Neuronal stem cell (in vitro differentiated cells): ENCODE measurements at regions not wholly inside any gene's neighbourhood (a gene's known extent, or its start where the extent isn't known, plus 50 kb on each side); places are given as distances from the start of the nearest gene placed in this dataset.
"Not testable (repeated sequence)": the region's sequence is repeated elsewhere in the genome, so short reads cannot be mapped to it uniquely, and the experiment has no call there.

Experiments used
- DNase-seq: peaks from one replicate; pipeline ENCODE4 v3.0.0-alpha.2; 2013; ENCODE audit warnings: low spot score
- H2AFZ ChIP-seq: one replicate; pipeline ENCODE4 v1.6.1; 2013; ENCODE audit warnings: mild to moderate bottlenecking, low read length, inconsistent platforms
- H2AK5ac ChIP-seq: 2 replicates; pipeline ENCODE4 v1.6.1; 2013; ENCODE audit warnings: low read depth, mild to moderate bottlenecking, inconsistent platforms, low read length, moderate library complexity, mixed read lengths
- H2BK120ac ChIP-seq: 2 replicates; pipeline ENCODE4 v1.6.1; 2013; ENCODE audit warnings: low read depth, mild to moderate bottlenecking, inconsistent platforms, low read length, moderate library complexity, mixed read lengths
- H2BK12ac ChIP-seq: one replicate; pipeline ENCODE4 v1.6.1; 2013; ENCODE audit warnings: low read length, inconsistent platforms
- H2BK15ac ChIP-seq: 2 replicates; pipeline ENCODE4 v1.6.1; 2013; ENCODE audit warnings: mild to moderate bottlenecking, low read length, inconsistent platforms, mixed read lengths
- H2BK5ac ChIP-seq: one replicate; pipeline ENCODE4 v1.6.1; 2013; ENCODE audit warnings: inconsistent platforms, mild to moderate bottlenecking, low read length, moderate library complexity
- H3K14ac ChIP-seq: one replicate; pipeline ENCODE4 v1.6.1; 2013; ENCODE audit warnings: low read length, inconsistent platforms
- H3K18ac ChIP-seq: 2 replicates; pipeline ENCODE4 v1.6.1; 2013; ENCODE audit warnings: low read length, inconsistent platforms
- H3K23ac ChIP-seq: 2 replicates; pipeline ENCODE4 v1.6.1; 2013; ENCODE audit warnings: low read depth, mild to moderate bottlenecking, mixed read lengths, low read length, inconsistent platforms; ENCODE audit not compliant: poor library complexity
- H3K27ac ChIP-seq: replicated peaks from 3 replicates; pipeline ENCODE4 v1.5.1; 2013; ENCODE audit warnings: low read length, inconsistent platforms
- H3K27me3 ChIP-seq, 3 experiments: 2 replicates each; pipeline ENCODE4 v1.6.1; 2013; ENCODE audit warnings: low read length in 3 of 3, mild to moderate bottlenecking in 2 of 3, inconsistent platforms in 1 of 3, low read depth in 1 of 3, mixed read lengths in 1 of 3, moderate library complexity in 1 of 3; ENCODE audit not compliant: control insufficient read depth in 3 of 3, insufficient read depth in 3 of 3
- H3K36me3 ChIP-seq, 2 donors: replicated peaks in 1 of 2; 2 replicates each; pipeline ENCODE4 v1.6.1; 2013; ENCODE audit warnings: low read length in 2 of 2; ENCODE audit not compliant: control insufficient read depth in 2 of 2, insufficient read depth in 2 of 2
- H3K4ac ChIP-seq: 2 replicates; pipeline ENCODE4 v1.6.1; 2013; ENCODE audit warnings: inconsistent platforms, mild to moderate bottlenecking, low read length, moderate library complexity
- H3K4me1 ChIP-seq, 2 donors: 1 replicate in 1 of 2; 2 replicates in 1 of 2; pipeline ENCODE4 v1.6.1; 2013; ENCODE audit warnings: low read length in 2 of 2, low read depth in 1 of 2; ENCODE audit not compliant: control insufficient read depth in 2 of 2, insufficient read depth in 1 of 2
- H3K4me2 ChIP-seq: one replicate; pipeline ENCODE4 v1.6.1; 2013; ENCODE audit warnings: mild to moderate bottlenecking, low read length, inconsistent platforms; ENCODE audit not compliant: insufficient read depth, poor library complexity, severe bottlenecking
- H3K4me3 ChIP-seq, 2 donors: 2 replicates each; pipeline ENCODE4 v1.5.1; 2013; ENCODE audit warnings: low read length in 2 of 2, mild to moderate bottlenecking in 2 of 2, inconsistent platforms in 1 of 2, moderate library complexity in 1 of 2
- H3K79me1 ChIP-seq: one replicate; pipeline ENCODE4 v1.6.1; 2013; ENCODE audit warnings: low read depth, mild to moderate bottlenecking, inconsistent platforms, low read length, moderate library complexity
- H3K9ac ChIP-seq: one replicate; pipeline ENCODE4 v1.6.1; 2013; ENCODE audit warnings: mild to moderate bottlenecking, low read depth, low read length, inconsistent platforms; ENCODE audit not compliant: poor library complexity
- H3K9me3 ChIP-seq, 2 donors: replicated peaks in 1 of 2; 2 replicates each; pipeline versions ENCODE3 to v1.6.1; 2013; ENCODE audit warnings: low read length in 2 of 2, mild to moderate bottlenecking in 2 of 2, inconsistent platforms in 1 of 2, low read depth in 1 of 2, mixed read lengths in 1 of 2, moderate library complexity in 1 of 2; ENCODE audit not compliant: control insufficient read depth in 2 of 2, insufficient read depth in 1 of 2
- H4K8ac ChIP-seq: one replicate; pipeline ENCODE4 v1.6.1; 2013; ENCODE audit warnings: low read depth, mild to moderate bottlenecking, inconsistent platforms, low read length, moderate library complexity
- H4K91ac ChIP-seq: one replicate; pipeline ENCODE4 v1.6.1; 2013; ENCODE audit warnings: low read length, low read depth, mild to moderate bottlenecking, inconsistent platforms; ENCODE audit not compliant: poor library complexity
- WGBS, 2 donors: extraction: QIAGEN DNeasy Blood & Tissue Kit; methylation state at CpG; one replicate each; pipeline ENCODE4 v1.1.7; 2013; ENCODE audit warnings: missing lambda C conversion rate in 2 of 2, mixed read lengths in 1 of 2; ENCODE audit not compliant: insufficient read length in 2 of 2, insufficient replicate concordance in 1 of 2; ENCODE audit errors: extremely low coverage in 2 of 2; 5-methylcytosine and 5-hydroxymethylcytosine counted together

DNA sequence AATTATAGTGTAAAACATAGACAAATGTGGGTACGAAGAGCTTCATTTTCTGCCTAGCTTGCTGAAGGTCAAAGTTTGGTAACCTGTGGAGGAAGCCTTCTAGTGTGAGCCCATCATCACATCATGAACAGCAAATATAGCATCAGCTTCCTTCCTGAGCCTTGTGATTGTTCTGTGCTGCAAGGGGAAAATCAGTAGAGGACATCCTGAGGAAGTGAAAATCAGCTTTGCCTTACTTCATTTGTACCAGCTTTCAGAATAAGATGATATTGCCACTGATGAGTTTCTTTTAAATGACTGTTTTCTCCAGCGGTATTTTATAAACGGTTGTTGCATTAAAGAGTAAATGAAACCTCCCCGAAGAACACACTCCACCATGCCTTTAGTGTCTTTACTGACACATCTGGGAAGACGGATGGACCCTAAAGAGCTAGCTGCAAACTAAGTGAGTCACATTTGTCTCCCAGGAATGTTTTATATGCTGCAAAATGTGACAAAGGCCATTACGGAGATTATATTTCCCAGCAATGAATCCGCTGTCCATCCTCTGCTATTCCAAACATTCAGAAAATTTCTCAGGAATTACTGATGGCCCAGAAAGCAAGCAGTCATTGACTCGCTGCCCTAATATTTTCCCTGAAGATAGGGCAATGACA lies 1272.8 kb downstream of the SUCLG1 start:
- H2BK15ac ChIP-seq = no peak overlapping the region
- H3K4me1 ChIP-seq = no peaks in the 10 kb centered on the region
- no peak overlapping the region for H3K4ac ChIP-seq
- H2BK5ac ChIP-seq = no peak overlapping the region
- H2AK5ac ChIP-seq = no peak overlapping the region
- H2BK12ac ChIP-seq = no peak overlapping the region
- H2AFZ ChIP-seq = peak overlapping the region; percentile 5
- H3K9me3 ChIP-seq = no peaks in the 10 kb centered on the region
- H3K23ac ChIP-seq = no peak overlapping the region
- WGBS, 2 donors = no CpG with 5 or more reads among the region's 8 CpGs
- H3K4me3 ChIP-seq = no peak overlapping the region
- H3K27ac ChIP-seq = no peak overlapping the region
- no peak overlapping the region for H3K9ac ChIP-seq
- no peaks in the 10 kb centered on the region for H3K36me3 ChIP-seq
- no peak for DNase-seq
- no peak overlapping the region for H2BK120ac ChIP-seq
- no peak overlapping the region for H3K4me2 ChIP-seq
- no peaks in the 10 kb centered on the region for H3K27me3 ChIP-seq
- H4K91ac ChIP-seq = no peak overlapping the region
- H3K14ac ChIP-seq = no peak overlapping the region
- no peak overlapping the region for H3K18ac ChIP-seq
- no peak overlapping the region for H4K8ac ChIP-seq
- no peaks in the 10 kb centered on the region for H3K79me1 ChIP-seq

DNA sequence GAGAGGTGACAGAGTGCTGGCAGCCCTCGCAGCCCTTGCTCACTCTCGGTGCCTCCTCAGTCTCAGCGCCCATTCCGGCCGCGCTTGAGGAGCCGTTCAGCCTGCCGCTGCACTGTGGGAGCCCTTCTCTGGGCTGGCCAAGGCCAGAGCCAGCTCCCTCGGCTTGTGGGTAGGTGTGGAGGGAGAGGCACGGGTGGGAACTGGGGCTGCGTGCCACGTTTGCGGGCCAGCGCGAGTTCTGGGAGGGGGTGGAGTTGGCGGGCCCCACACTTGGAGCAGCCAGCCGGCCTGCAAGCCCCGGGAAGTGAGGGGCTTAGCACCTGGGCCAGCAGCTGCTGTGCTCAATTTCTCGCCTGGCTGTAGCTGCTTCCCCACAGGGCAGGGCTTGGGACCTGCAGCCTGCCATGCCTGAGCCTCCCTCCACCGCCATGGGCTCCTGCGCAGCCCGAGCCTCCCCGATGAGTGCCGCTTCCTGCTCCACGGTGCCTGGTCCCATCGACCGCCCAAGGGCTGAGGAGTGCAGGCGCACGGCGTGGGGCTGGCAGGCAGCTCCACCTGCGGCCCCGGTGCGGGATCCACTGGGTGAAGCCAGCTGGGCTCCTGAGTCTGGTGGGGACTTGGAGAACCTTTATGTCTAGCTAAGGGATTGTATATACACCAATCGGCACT lies 1278.1 kb downstream of the SUCLG1 start:
- not testable (repeated sequence) for H3K14ac ChIP-seq, H4K91ac ChIP-seq, H2BK12ac ChIP-seq, H3K79me1 ChIP-seq, DNase-seq, H3K9ac ChIP-seq, H3K9me3 ChIP-seq, H3K4me2 ChIP-seq, H2BK15ac ChIP-seq, H3K36me3 ChIP-seq, H3K18ac ChIP-seq, H3K27me3 ChIP-seq, H2BK120ac ChIP-seq, H3K4ac ChIP-seq, H3K4me1 ChIP-seq, H2AFZ ChIP-seq, H2BK5ac ChIP-seq, H3K27ac ChIP-seq, H4K8ac ChIP-seq, H2AK5ac ChIP-seq
- Histone ChIP-seq H3K23ac (peak overlapping the region; percentile 20), H3K4me3 (peak overlapping the region in 1 of 2 donors; percentile 41)
- WGBS, 2 donors = no CpG with 5 or more reads among the region's 34 CpGs

DNA sequence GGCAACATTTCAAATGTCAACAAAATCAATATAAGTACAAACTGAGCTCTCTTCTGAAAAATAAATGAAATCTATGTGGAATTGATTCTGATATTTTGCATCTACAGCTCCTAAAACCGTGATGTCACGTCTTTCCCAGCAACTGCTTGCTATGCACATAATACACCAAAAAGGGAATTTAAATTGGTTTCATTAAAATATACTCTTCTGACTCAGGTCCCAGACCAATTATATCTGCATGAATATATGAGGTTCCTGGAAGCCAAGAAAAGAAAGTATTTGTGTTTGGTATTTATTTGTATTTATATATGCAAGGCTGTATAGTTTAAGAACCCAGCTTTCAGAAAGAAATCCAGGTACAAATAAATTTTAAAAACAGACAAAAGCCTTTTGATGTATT lies 1282.5 kb downstream of the SUCLG1 start:
- Histone ChIP-seq H2BK120ac (no peak overlapping the region), H3K4ac (no peak overlapping the region), H3K9ac (no peak overlapping the region), H4K8ac (no peak overlapping the region), H2BK12ac (no peak overlapping the region), H3K4me2 (no peak overlapping the region), H3K23ac (no peak overlapping the region), H3K79me1 (no peaks in the 10 kb centered on the region), H4K91ac (no peak overlapping the region), H3K4me1 (peaks cover 0 to 11% of the 10 kb centered on the region in 2 donors), H3K36me3 (no peaks in the 10 kb centered on the region), H3K14ac (no peak overlapping the region), H2AFZ (no peak overlapping the region), H2BK15ac (no peak overlapping the region), H3K4me3 (no peak overlapping the region), H2AK5ac (no peak overlapping the region), H3K27ac (no peak overlapping the region), H3K27me3 (no peaks in the 10 kb centered on the region), H3K18ac (no peak overlapping the region), H2BK5ac (no peak overlapping the region), H3K9me3 (peaks cover 0 to 4% of the 10 kb centered on the region in 2 donors)
- no peak for DNase-seq
- no CpG with 5 or more reads among the region's 2 CpGs for WGBS, 2 donors

DNA sequence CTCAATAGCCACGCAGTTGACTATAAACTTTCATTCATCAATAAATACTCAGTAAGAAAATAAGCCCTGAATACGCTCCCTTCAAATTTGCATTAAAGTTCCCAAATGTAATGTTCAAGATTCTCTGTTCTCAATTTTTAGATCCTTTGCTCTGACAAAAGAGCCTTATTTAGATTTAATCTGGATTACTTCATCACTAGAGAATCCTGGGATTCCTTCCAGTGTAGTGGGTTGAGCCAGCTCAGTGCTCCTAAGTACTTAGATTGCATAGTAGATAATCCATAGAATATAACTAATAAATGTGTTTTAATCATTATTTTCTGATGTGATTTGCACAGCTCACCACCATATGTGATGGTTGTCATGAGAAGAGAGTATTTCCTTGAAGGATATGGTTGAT lies 1286.2 kb downstream of the SUCLG1 start:
- Histone ChIP-seq H2BK12ac (no peak overlapping the region), H3K18ac (no peak overlapping the region), H3K27ac (no peak overlapping the region), H3K4me2 (no peak overlapping the region), H4K91ac (no peak overlapping the region), H4K8ac (no peak overlapping the region), H2BK120ac (no peak overlapping the region), H2BK15ac (no peak overlapping the region), H2BK5ac (no peak overlapping the region), H3K4me1 (peaks cover 0 to 11% of the 10 kb centered on the region in 2 donors), H3K9me3 (peaks cover 0 to 4% of the 10 kb centered on the region in 2 donors), H3K9ac (no peak overlapping the region), H3K27me3 (no peaks in the 10 kb centered on the region), H3K4me3 (no peak overlapping the region), H2AK5ac (no peak overlapping the region), H3K23ac (no peak overlapping the region), H3K4ac (no peak overlapping the region), H3K14ac (no peak overlapping the region), H2AFZ (no peak overlapping the region), H3K79me1 (no peaks in the 10 kb centered on the region), H3K36me3 (no peaks in the 10 kb centered on the region)
- WGBS, 2 donors = no CpG with 5 or more reads among the region's 2 CpGs
- DNase-seq = no peak
